ENCODE measurements at regions not wholly inside any gene's neighbourhood (a gene's known extent, or its start where the extent isn't known, plus 50 kb on each side); places are given as distances from the start of the nearest gene placed in this dataset.

- Mint-ChIP-seq H3K27me3 (ENCODE audit: unreplicated experiment) (no peaks in the 10 kb centered on the region), H3K36me3 (ENCODE audit: unreplicated experiment) (no peaks in the 10 kb centered on the region), H3K27ac (ENCODE audit: unreplicated experiment) (no peak overlapping the region), H3K4me3 (ENCODE audit: unreplicated experiment) (no peak overlapping the region), H3K9me3 (ENCODE audit: unreplicated experiment) (no peaks in the 10 kb centered on the region), H3K4me1 (ENCODE audit: low read depth, unreplicated experiment) (peaks cover 2% of the 10 kb centered on the region)
- no peak for DNase-seq
- TF ChIP-seq CTCF (IDR thresholded peaks at IDR 0.05; ENCODE audit: partially characterized antibody, unreplicated experiment), result no peak
Observed at GRCh38 chr2:155125585-155126230, 427.2 kb downstream of the KCNJ3 start.

- no peak for DNase-seq
- no peaks in the 10 kb centered on the region for H3K9me3 Mint-ChIP-seq (ENCODE audit: unreplicated experiment)
- TF ChIP-seq CTCF (IDR thresholded peaks at IDR 0.05; ENCODE audit: partially characterized antibody, unreplicated experiment), result no peak
- no peak overlapping the region for H3K4me3 Mint-ChIP-seq (ENCODE audit: unreplicated experiment)
- no peaks in the 10 kb centered on the region for H3K36me3 Mint-ChIP-seq (ENCODE audit: unreplicated experiment)
- peaks cover 3% of the 10 kb centered on the region for H3K4me1 Mint-ChIP-seq (ENCODE audit: low read depth, unreplicated experiment)
- no peak overlapping the region for H3K27ac Mint-ChIP-seq (ENCODE audit: unreplicated experiment)
- H3K27me3 Mint-ChIP-seq (ENCODE audit: unreplicated experiment), result no peaks in the 10 kb centered on the region
Observed at GRCh38 chr2:155115846-155116245, 417.4 kb downstream of the KCNJ3 start.

- no peak overlapping the region for H3K27ac Mint-ChIP-seq (ENCODE audit: unreplicated experiment)
- no peak for TF ChIP-seq CTCF (IDR thresholded peaks at IDR 0.05; ENCODE audit: partially characterized antibody, unreplicated experiment)
- peaks cover 3% of the 10 kb centered on the region for H3K4me1 Mint-ChIP-seq (ENCODE audit: low read depth, unreplicated experiment)
- H3K9me3 Mint-ChIP-seq (ENCODE audit: unreplicated experiment), result no peaks in the 10 kb centered on the region
- H3K4me3 Mint-ChIP-seq (ENCODE audit: unreplicated experiment), result no peak overlapping the region
- no peaks in the 10 kb centered on the region for H3K27me3 Mint-ChIP-seq (ENCODE audit: unreplicated experiment)
- no peaks in the 10 kb centered on the region for H3K36me3 Mint-ChIP-seq (ENCODE audit: unreplicated experiment)
- no peak for DNase-seq
Observed at GRCh38 chr2:155111070-155111469, 412.6 kb downstream of the KCNJ3 start.

GRCh38 chr2:155109527-155109926 is 411.0 kb downstream of the KCNJ3 start:
- no peak for TF ChIP-seq CTCF (IDR thresholded peaks at IDR 0.05; ENCODE audit: partially characterized antibody, unreplicated experiment)
- no peak for DNase-seq
- peaks cover 2% of the 10 kb centered on the region for H3K9me3 Mint-ChIP-seq (ENCODE audit: unreplicated experiment)

GRCh38 chr2:155100261-155100660 is 401.8 kb downstream of the KCNJ3 start:
- Mint-ChIP-seq H3K9me3 (ENCODE audit: unreplicated experiment) (peaks cover 2% of the 10 kb centered on the region), H3K36me3 (ENCODE audit: unreplicated experiment) (peaks cover 24% of the 10 kb centered on the region), H3K27ac (ENCODE audit: unreplicated experiment) (no peak overlapping the region), H3K4me3 (ENCODE audit: unreplicated experiment) (no peak overlapping the region), H3K27me3 (ENCODE audit: unreplicated experiment) (no peaks in the 10 kb centered on the region), H3K4me1 (ENCODE audit: low read depth, unreplicated experiment) (peaks cover 5% of the 10 kb centered on the region)
- no peak for TF ChIP-seq CTCF (IDR thresholded peaks at IDR 0.05; ENCODE audit: partially characterized antibody, unreplicated experiment)
- DNase-seq, result no peak

More at GRCh38 chr2:155109527-155109926, 411.0 kb downstream of the KCNJ3 start:
- Mint-ChIP-seq H3K4me1 (ENCODE audit: low read depth, unreplicated experiment) (no peaks in the 10 kb centered on the region), H3K4me3 (ENCODE audit: unreplicated experiment) (no peak overlapping the region), H3K27ac (ENCODE audit: unreplicated experiment) (no peak overlapping the region), H3K27me3 (ENCODE audit: unreplicated experiment) (no peaks in the 10 kb centered on the region), H3K36me3 (ENCODE audit: unreplicated experiment) (no peaks in the 10 kb centered on the region)

Data from glutamatergic neuron (in vitro differentiated cells).